COLO829 (cell line): ENCODE measurements at regions not wholly inside any gene's neighbourhood (a gene's known extent, or its start where the extent isn't known, plus 50 kb on each side); places are given as distances from the start of the nearest gene placed in this dataset.
"Not testable (repeated sequence)": the region's sequence is repeated elsewhere in the genome, so short reads cannot be mapped to it uniquely, and the experiment has no call there.

ENCODE experiments used
- DNase-seq: peaks from one replicate; pipeline ENCODE4 v3.0.0; 2012; ENCODE audit warnings: low spot score

DNA sequence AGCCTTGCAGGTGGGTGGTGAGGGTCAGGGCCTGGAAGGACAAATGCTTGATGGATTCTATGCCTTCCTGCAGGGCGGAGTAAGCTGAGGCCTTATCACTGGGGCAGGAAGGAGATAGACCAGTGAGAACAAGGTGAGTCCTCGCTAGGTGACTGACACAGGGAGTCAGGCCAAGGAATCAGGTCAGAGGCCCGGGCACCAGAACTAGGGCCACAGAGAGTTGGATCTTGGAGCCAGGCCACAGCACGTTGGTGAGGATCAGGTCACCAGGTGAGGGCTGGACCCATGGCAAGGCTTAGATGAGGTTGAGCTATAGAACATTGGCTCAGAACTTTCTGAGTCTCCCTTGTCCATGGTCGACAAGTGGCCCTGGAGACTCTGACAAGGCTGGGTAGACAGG is 328.2 kb downstream of the FOXO1 start:
- no peak for DNase-seq

DNA sequence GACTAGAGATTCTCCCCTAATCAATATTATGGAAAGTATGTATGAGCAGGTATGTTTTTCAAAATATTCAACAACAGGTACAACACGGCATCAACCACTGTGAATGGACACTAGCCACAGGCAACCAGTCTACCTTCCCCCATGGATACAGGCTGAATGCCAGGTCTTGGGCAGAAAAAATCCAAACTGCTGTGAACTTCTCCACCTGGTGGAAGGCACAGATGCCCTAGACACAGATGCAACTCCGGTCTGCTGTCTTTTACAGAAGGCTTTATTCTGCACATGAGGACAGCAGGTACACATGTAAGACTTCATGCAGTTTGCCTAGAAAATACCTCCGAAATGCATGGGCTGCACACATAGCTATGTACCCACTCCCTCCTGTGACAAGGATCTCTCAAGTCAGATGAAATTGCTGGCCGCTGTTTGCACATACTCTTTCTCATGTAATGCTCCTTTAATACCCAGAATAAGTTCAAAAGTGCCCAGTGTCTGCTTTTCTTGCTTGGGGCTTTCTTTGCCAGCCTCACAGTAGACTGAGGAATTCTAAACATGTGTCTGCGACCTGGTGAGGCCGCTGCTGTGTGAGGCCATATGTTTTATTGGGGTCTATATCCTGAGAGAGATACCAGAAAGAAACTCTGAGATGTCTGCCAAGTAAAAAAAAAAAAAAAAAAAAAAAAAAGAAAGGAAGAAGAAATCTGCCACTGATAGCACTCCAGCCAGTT is 325.9 kb downstream of the FOXO1 start:
- peak; percentile 18 for DNase-seq

DNA sequence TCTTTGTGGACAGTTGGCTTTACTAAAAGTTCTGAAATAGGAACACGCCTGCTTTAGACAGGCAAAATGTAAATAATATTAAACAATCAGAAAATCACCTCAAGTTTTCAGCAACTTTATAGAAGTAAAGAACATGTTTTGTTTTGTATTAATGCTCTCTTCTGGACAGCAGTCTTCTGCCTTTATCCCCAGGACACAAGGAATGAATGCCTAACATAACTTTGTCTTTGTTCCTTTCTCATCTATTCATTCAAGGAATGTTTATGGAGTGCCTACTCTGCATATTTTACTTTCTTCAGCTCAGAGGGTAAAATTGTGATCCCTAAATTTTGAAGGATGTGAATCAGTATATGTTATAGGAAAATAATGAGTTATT is 325.4 kb downstream of the FOXO1 start:
- peak; percentile 25 for DNase-seq

DNA sequence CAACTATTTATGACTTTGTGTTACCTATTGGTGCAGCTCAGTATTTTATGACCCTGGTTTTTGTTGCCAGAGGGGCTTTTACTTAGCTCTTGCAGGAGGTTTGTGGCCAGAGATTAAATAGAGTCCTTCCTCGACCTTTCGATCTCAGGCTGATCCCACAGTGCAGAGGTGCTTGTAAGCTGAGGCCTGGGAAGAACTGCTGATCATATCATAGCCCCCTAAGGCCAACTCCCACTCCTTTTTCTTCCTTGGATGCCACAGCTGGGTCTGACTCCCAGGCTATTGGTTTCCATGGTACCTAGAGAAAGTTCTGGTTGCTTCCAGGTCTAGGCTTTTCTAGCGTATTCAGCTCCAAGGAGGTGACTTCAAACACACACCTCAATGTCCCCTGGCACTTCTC is 324.9 kb downstream of the FOXO1 start:
- DNase-seq = no peak

DNA sequence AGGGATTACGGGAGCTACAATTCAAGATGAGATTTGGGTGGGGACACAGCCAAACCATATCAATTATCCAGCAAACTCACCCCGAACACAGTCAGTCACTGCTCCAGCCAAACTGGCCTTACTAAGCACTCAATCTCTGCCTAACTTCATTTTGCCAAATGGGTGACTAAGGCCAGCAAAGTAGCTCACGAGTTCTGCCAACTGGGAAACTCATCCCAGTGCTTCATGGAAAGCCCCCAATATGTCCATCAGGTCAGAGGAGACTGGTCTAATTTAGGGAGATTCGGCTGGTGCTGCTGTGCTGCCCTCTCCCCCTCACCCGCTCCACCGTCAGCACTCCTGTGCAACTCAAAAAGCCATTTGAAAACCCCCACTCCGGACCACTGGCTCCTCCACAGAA is 324.0 kb downstream of the FOXO1 start:
- DNase-seq = no peak

DNA sequence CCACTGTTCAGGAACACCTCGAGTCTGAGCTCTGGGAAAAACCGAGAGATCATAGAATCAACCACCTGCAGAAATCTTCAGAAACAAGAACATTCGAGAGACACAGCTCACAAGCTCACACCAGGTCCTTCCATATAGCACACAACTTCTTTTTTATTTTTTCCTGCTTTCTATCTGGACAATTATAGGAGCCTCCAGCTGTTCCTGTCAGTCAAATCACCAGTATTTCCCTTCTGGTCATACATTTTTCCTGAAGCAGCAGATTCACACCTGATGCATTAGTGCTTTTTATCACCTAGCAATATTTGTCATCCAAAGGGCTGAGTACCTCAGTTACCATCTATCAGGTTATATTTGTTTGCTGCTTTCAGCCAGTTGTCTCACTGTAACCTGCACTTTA is 323.5 kb downstream of the FOXO1 start:
- no peak for DNase-seq

DNA sequence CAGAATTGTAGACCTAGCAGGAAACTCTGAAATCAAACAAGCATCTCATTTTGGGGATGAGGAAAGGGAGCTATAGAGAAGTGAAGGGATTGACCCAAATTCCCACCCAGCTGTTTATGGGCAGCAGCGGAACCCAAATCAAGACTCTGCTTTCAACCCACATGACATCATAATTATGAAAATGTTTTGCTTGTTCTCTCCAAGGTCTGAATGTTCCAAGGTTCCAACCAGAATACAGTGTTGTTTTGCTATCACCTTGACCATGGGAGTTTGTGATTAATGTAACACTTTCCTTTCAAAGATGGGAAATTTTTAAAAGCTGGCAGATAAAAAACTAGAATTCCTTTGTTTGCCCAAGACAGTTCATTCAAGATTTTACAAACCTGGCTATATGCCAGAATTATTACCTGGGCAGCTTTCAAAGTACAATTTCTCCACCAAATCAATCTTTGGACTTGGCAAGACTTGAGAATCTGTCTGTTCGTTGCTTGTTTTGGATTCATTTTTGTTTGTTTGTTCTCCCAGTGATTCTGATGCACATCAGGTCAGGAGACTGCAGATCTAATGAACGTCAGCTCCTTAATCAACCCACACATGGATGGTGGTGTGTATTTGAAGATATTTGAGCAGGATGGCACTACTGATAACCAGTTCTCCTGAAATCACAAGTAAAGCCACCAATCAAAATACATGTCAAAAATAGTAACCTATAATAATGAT is 322.7 kb downstream of the FOXO1 start:
- DNase-seq = no peak

DNA sequence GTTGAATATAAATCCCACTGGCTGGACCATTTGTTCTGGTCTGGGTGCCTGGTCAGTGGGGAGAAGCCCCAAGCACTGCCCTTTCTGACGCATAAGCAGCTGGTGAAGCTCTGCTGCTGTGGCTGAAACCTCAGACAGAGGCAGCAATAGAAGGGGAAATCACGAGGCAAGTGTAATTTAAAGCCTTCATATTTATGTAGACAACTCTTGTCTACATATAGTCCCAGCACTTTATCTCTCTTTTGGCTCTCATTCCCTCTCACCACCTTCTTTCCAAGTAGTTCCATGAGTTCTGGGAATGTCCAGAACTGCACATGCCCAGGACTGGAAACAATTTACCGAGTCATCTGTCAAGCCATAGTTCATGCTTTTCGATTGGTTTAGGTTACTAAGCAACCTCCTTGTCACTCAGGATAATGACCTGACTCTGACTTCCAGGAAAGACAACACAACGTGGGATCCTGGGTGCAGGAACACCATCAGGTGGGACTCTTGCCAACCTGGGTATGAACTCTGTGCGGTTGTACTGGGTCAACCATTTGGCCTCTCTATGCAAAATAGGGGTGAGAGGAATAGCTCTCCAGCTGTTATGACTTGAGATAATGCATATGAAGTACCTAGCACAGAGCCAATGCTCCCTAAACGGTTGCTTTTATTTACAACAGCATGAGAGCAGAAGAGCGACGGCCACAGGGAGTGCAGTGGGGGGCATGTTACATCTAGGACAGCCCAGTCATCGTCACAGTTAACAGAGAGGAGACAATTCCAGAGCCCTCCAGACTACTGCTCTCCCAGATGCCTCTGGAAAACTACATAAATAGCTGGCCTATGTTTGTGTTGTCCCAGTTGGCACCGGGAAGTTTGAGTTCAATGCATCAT is 321.9 kb downstream of the FOXO1 start:
- DNase-seq = no peak

DNA sequence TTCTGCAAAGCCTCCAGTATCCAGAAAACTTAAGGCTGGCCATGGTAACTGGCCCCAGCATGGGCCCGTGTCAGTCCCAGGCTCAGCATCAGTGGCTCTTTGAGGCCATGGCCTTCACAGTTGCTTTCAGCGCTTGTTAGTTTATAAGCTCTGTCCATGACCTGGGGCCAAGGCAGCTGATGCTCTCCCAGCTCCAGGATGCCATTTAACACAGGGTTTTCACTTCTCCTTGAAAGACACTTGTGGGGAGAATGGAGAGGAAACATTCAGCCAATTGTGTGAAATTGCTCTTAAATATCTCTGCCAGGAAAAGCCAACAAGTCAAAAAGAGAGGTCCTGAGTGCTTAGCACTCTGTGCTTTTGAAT is 321.3 kb downstream of the FOXO1 start:
- DNase-seq = no peak

DNA sequence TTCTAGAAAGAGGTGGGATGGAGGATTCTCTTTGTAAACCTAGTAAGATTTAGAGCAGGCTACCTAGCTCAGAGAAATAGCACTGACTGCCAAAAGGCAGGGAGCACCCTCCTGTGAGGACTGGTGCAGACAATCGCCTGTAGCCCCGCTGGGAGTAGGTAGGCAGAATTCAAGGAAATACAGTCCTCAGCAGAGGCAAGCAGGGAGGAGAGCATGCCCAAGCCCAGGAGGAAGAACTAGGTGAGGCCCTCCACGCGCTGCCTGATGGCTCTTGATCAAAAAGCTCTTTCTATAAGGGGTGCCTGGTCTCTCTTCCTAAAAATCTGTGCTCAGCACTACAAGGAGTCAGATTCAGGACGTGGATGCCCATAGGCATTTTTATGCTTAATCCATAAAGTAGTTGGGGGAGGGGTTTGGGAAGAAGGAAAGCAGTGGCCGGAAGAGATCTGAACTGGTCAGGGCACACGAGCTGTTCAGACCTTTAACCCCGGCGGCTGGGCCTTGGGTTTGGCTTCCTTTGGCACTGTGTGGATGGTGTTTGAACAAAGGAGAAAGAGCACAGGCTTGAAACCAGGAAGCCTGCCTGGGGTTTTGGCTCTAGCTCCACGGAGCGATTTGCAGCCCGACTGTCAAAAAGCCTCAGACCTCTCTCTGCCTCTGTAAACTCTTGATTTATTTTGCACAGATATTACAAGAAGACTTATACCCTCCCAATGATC is 320.6 kb downstream of the FOXO1 start:
- DNase-seq = no peak

DNA sequence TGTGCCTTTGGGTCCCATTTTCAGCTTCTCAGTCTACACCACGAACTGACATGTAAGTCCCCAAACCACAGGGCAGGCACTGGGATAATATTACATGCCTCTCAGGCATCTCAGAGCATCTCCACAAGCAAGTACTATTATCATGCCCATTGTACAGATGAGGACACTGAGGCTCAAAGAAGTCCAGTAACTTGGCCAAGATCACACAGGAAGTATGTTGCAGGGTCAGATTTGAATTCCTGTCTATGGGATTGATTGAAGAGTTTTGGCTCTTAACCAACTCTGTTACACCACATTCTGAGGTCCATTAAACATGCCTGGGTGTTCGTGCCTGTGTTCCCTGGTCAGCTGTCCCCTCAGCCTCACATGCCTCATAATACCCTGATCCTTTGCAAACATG is 319.8 kb downstream of the FOXO1 start:
- DNase-seq = no peak

DNA sequence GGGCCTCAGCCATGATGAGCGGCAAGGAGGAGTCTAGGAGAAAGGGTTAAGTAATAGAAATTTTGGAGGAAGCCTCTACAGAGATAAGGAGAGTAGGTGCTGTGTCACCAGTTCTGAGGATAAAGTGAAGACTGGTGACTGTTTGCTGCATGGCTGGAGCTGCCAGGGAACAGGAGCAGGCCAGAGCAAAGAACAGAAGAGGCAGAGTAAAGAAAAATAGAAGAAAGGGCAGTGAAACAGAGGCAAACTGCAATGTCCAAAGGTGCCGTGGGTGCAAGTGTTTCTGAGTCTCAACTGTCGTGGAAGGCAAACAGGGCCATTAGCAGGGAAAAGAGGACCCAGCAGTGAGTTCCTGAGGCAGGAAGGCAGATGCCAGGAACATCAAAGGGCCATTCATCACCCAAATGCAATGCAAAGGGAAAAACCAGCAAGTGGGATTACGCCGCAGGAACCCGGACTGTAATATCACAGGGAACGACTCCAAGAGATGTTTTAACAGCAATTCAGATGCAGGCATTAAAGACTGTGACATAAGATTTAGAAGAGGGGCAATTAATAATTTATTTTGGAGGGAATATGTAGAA is 318.3 kb downstream of the FOXO1 start:
- DNase-seq = peak; percentile 30

DNA sequence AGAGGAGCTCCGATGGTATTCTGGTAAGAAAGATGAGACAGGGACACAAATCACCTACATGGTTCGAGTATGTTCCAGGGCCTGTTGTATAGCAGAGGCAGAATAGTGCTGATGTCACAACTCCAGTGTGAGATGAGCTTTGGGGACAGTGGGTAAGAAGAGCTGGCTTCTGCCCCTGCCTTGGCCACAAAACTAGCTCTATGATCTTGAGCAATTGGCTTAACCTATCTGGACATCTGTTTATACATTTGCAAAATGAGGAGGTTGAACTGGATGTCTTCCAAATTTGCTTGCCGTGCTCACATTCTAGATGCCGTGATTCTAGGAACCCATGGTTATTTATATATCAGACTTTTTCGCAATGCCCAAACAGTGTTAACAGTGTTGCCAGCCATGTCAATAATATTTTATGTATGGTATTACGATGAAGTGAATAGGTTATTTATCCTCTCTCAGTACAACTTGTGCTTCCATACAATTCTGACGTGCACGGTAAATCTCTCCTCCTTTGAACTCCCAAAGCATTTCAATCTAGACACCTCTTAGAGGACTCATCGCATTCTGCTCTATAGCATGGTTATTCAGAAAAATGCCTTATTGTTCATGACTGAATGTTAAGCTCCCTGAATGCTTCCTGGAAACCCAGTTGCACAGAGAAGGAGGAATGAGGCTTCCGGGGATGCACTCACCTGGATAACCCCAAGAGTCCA is 316.0 kb downstream of the FOXO1 start:
- DNase-seq = no peak

DNA sequence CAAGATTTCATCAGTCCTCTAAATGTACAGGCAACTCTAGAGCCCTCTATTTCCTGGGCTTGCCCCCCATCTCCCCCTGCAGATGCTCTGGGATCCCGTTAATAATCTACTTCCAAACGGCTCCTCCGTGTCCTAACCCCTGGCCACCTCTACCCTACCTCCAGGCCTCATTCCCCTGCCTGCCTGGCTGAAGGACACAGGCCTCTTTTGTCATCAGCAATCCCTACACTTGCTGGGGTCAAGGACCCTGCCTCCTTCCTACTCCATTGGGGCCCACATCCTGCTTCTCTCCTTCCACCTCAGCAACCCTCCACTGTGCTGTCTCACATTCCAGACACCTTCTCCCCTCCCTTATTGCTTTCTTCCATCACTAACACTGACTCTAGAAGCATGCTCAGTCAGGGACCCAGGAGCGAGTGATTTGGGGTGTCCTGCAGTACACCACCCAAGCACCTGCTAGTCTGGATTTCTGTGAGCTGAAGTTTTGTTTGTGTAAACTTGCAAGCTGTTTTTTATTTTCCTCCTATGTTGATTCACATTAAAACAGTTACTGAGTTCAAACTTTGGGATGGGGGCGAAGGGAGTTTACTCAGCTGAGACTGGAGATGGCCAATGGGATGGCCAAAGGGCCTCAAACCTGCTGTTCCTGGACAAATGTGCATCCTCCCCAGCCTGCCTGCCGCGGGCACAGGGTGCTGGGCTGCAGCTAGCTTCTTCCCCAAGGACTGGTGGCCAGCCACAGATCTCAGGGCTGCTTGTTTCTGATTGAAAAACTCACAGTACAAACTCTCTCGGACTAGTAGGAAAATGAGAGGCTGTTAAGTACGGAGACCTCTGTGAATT is 314.7 kb downstream of the FOXO1 start:
- DNase-seq = no peak

DNA sequence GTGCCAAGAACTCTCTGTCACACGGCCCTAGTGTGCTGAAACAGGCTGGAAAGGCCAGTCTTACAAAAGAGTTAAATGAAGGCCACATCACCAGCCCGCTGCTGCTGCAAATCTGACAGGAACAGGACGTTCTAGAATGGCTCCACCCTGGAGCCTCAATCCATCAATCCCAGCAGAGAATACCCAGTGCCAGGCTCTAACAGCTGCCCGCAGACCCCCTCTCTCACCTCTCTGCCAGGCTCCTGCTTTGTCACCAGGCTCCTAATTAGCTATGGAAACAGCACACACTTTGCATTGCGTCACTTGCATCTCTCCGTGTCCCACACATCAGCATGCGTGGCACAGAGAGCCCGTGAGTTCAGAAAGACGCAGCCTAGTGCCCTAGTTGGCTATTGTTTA is 314.1 kb downstream of the FOXO1 start:
- DNase-seq = no peak

DNA sequence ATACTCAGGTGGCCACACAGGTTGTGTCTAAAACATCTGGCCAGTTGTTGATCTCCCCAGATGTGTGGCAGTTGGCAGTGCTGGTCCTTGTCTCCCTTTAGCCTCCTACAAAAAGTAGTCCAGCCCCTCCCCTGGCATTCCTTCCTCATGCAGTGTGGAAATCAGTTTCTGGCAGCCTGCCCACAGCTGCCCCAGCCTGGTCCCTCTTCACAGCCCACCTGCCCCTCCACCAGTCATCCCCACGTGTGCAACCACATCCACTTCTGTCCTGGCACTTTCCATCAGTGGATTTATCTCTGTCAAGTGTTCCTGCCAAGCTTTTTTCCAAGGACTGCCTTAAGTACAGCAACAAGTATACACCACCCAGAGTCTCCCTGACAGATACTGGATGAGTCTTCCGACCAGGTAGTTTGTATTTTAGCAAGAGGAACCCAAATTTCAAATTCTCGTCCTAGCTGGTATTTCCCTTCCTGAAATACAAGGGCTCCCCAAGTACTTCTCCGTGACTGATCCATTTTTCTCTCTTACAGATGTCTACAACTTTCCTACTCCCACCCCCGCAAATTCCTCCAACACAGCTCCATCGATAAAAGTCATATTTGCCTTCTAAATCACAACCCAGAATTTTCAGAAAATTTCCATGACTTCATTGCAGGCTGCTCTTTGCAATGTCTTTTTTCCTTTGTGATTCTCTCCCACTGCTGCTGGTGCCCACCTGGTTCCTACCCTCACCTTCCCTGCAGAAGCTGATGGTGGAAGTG is 313.5 kb downstream of the FOXO1 start:
- no peak for DNase-seq

DNA sequence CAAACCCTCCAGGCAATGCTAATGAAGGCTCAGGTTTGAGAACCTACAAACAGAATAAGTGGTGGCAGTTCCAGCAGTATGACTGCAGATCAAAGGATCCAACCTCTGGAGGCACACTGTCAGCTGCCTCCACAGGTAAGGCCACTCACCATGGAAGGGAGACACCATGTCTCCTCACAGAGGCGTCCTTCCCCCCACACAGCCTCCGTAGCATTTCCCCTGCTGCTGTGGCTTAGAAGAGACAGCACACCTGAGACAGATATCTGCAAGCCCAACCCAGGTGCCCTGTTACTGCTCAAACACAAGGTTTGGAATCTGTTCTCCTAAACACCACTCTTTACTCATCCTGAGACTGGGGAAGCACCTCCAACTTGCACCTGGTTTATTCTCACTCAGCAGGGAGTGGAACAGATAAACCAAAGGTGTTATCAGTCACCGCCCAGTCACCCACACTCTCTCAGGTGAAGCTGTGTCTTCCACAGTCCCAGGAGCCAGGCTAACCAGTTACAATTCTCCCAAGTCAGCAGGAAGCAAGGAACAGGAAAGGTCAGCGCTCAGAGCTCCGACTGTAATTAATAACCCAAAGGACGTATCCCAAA is 311.2 kb downstream of the FOXO1 start:
- no peak for DNase-seq

DNA sequence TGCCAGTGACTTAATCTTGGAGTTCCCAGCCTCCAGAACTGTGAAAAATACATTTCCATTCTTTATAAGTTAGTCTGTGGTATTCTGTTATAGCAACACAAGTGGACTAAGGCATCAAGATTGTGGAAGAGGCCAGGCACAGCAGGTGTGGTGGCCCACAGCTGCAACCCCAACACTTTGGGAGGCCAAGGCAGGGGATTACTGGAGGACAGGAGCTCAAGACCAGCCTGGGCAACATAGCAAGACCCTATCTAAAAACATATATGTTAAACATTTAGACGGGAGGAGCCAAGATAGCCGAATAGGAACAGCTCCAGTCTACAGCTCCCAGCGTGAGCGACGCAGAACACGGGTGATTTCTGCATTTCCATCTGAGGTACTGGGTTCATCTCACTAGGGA is 310.4 kb downstream of the FOXO1 start:
- DNase-seq = no peak

DNA sequence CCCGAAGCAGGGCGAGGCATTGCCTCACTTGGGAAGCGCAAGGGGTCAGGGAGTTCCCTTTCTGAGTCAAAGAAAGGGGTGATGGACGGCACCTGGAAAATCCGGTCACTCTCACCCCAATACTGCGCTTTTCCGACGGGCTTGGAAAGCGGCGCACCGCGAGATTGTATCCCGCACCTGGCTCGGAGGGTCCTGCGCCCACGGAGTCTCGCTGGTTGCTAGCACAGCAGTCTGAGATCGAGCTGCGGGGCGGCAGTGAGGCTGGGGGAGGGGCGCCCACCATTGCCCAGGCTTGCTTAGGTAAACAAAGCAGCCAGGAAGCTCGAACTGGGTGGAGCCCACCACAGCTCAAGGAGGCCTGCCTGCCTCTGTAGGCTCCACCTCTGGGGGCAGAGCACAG is 310.0 kb downstream of the FOXO1 start:
- DNase-seq = not testable (repeated sequence)
